ENCODE measurements at regions not wholly inside any gene's neighbourhood (a gene's known extent, or its start where the extent isn't known, plus 50 kb on each side); places are given as distances from the start of the nearest gene placed in this dataset.

GRCh38 chr9:29575219-29575618 is 2001.9 kb upstream of the C9orf72 start:
- TF ChIP-seq CTCF (conservative IDR thresholded peaks at IDR 0.05; ENCODE audit: low read depth, low read length), result no peak
- TF ChIP-seq RCOR1 (IDR thresholded peaks at IDR 0.05; ENCODE audit: insufficient replicate concordance, low read length), result no peak
- TF ChIP-seq CHD1 (IDR thresholded peaks at IDR 0.05; ENCODE audit: low read depth, low read length), result no peak
